RWPE2 (cell line): ENCODE measurements at regions not wholly inside any gene's neighbourhood (a gene's known extent, or its start where the extent isn't known, plus 50 kb on each side); places are given as distances from the start of the nearest gene placed in this dataset.

Source experiments
- ATAC-seq: fragments of 200-7000 bp; cut with Tn5 transposase; 3 replicates; pipeline ENCODE4 v1.9.1; 2021; ENCODE audit warnings: low read depth
- DNase-seq: peaks from one replicate; pipeline ENCODE4 v3.0.0-alpha.2; 2020; ENCODE audit warnings: low spot score
- H3K27ac ChIP-seq: fragments of 450-650 bp; 2 replicates; pipeline ENCODE4 v1.5.1; 2017; ENCODE audit warnings: mild to moderate bottlenecking; ENCODE audit not compliant: poor library complexity, severe bottlenecking
- H3K27me3 ChIP-seq: fragments of 250-450 bp; sonication (Bioruptor Pico); 2 replicates; pipeline ENCODE4 v1.5.1; 2021; ENCODE audit warnings: mild to moderate bottlenecking, moderate library complexity; ENCODE audit not compliant: insufficient read depth, poor library complexity, severe bottlenecking
- H3K36me3 ChIP-seq: fragments of 250-450 bp; sonication (Bioruptor Pico); 2 replicates; pipeline ENCODE4 v1.5.1; 2020; ENCODE audit warnings: low read depth, mild to moderate bottlenecking, moderate library complexity
- H3K4me1 ChIP-seq: fragments of 250-450 bp; sonication (Bioruptor Pico); 2 replicates; pipeline ENCODE4 v1.5.1; 2021; ENCODE audit warnings: mild to moderate bottlenecking, moderate library complexity; ENCODE audit not compliant: insufficient read depth, poor library complexity, severe bottlenecking
- H3K4me3 ChIP-seq: fragments of 250-450 bp; sonication (Bioruptor Pico); 2 replicates; pipeline ENCODE4 v1.5.1; 2021; ENCODE audit warnings: mild to moderate bottlenecking, moderate library complexity; ENCODE audit not compliant: severe bottlenecking
- H3K9me3 ChIP-seq: fragments of 250-450 bp; sonication (Bioruptor Pico); 2 replicates; pipeline ENCODE4 v1.5.1; 2021; ENCODE audit warnings: mild to moderate bottlenecking, moderate library complexity; ENCODE audit not compliant: severe bottlenecking
- CTCF ChIP-seq: fragments of 450-650 bp; IDR thresholded peaks from one replicate; pipeline ENCODE4 v1.5.1; 2017; ENCODE audit warnings: mild to moderate bottlenecking, moderate library complexity; ENCODE audit not compliant: poor library complexity, severe bottlenecking

- no peak for DNase-seq
- TF ChIP-seq CTCF: no peak
- no peak overlapping the region for H3K27ac ChIP-seq
- no peaks in the 10 kb centered on the region for H3K4me1 ChIP-seq
- no peak overlapping the region for H3K4me3 ChIP-seq
- no peaks in the 10 kb centered on the region for H3K9me3 ChIP-seq
- peaks cover 7% of the 10 kb centered on the region for H3K27me3 ChIP-seq
- no peak for ATAC-seq
- H3K36me3 ChIP-seq: no peaks in the 10 kb centered on the region
Observed at GRCh38 chr3:124455891-124456290, 274.4 kb upstream of the UMPS start.

DNA sequence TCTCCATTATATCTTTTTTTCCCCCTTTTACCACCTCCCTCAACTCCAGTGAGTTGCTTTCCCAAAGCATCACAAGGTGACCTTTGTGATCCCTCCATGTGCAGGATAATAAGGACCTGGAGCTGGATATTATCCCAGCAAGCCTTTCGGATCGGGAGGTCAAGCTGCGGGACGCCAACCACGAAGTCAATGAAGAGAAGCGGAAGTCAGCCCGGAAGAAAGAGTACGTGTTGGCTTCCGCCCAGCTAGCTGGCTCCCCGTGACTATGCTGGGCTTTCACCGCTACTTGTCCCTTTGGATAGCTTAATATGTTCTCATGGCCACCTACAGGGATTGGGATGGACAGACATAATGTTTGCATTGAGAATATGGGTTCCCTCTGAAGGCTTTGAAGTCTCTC, 273.7 kb upstream of the UMPS start:
- no peak overlapping the region for H3K4me3 ChIP-seq
- no peaks in the 10 kb centered on the region for H3K4me1 ChIP-seq
- no peaks in the 10 kb centered on the region for H3K9me3 ChIP-seq
- H3K27ac ChIP-seq: no peak overlapping the region
- peaks cover 10% of the 10 kb centered on the region for H3K27me3 ChIP-seq
- ATAC-seq: no peak
- no peak for TF ChIP-seq CTCF
- no peak for DNase-seq
- no peaks in the 10 kb centered on the region for H3K36me3 ChIP-seq

DNA sequence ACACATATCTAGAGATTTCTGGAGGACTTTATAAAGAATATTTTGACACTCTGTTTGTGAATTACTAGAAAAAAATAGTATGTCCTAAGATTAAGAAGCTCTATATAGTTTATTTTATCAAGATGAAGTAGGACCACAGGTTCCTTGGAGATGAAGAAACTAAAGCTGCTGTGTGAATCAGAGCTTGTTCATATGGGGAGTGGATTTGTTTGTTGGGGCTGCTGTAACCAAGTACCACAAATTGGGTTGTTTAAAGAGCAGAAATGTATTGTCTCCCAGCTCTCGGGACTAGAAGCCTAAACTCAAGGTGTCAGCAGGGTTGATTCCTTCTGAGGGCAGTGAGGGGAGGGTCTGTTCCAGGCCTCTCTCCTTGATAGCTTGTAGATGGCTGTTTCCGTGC, 270.6 kb upstream of the UMPS start:
- Histone ChIP-seq H3K9me3 (no peaks in the 10 kb centered on the region), H3K27ac (no peak overlapping the region), H3K4me1 (no peaks in the 10 kb centered on the region), H3K27me3 (peaks cover 28% of the 10 kb centered on the region), H3K36me3 (no peaks in the 10 kb centered on the region), H3K4me3 (no peak overlapping the region)
- no peak for ATAC-seq
- no peak for TF ChIP-seq CTCF
- no peak for DNase-seq

GRCh38 chr3:124461126-124461525, 269.1 kb upstream of the UMPS start:
- no peak for TF ChIP-seq CTCF
- peaks cover 36% of the 10 kb centered on the region for H3K27me3 ChIP-seq
- ATAC-seq: no peak

GRCh38 chr3:124461838-124462632, 268.2 kb upstream of the UMPS start:
- Histone ChIP-seq H3K9me3 (no peaks in the 10 kb centered on the region), H3K27me3 (peaks cover 39% of the 10 kb centered on the region), H3K27ac (no peak overlapping the region), H3K4me3 (no peak overlapping the region), H3K36me3 (no peaks in the 10 kb centered on the region), H3K4me1 (no peaks in the 10 kb centered on the region)
- ATAC-seq (no peak), DNase-seq (no peak)
- TF ChIP-seq CTCF: no peak

More at GRCh38 chr3:124461126-124461525, 269.1 kb upstream of the UMPS start:
- no peak for DNase-seq
- Histone ChIP-seq H3K9me3 (no peaks in the 10 kb centered on the region), H3K4me3 (no peak overlapping the region), H3K36me3 (no peaks in the 10 kb centered on the region), H3K27ac (no peak overlapping the region), H3K4me1 (no peaks in the 10 kb centered on the region)
